ENCODE measurements at regions not wholly inside any gene's neighbourhood (a gene's known extent, or its start where the extent isn't known, plus 50 kb on each side); places are given as distances from the start of the nearest gene placed in this dataset.

DNA sequence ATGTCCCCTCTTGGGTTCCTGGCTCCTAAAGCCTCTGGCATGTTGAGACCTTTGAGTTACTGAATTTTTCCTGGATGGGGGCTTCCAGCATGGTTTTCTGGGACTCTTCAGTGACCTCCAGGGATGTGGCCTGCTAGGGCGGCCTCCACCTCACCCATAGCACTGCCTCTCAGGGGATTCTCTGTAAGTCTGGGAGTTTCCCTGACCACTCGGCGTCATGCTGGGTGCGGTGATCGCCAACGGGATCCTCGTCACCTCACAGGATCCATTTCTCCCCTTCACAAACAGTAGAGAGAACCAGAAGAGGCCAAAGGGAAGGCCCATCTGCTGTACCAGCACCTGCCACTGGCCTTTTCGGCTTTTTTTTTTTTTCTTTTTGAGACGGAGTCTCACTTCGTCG, 84.3 kb downstream of the NPTX2 start:
- in situ Hi-C loops (cut with HindIII; ENCODE audit: low sequenced_read_pairs), result no loop called here
- no peak for TF ChIP-seq CTCF (IDR thresholded peaks at IDR 0.05; ENCODE audit: low read depth, low read length)
- H3K4me3 ChIP-seq (ENCODE audit: low read depth, low read length), result no peak overlapping the region
- no peak for DNase-seq (ENCODE audit: low read depth, low spot score)

GRCh38 chr7:98702021-98702420, 84.9 kb downstream of the NPTX2 start:
- TF ChIP-seq CTCF (IDR thresholded peaks at IDR 0.05; ENCODE audit: low read depth, low read length), result no peak
- no peak for DNase-seq (ENCODE audit: low read depth, low spot score)
- no peak overlapping the region for H3K4me3 ChIP-seq (ENCODE audit: low read depth, low read length)
- in situ Hi-C loops (cut with HindIII; ENCODE audit: low sequenced_read_pairs), result no loop called here

DNA sequence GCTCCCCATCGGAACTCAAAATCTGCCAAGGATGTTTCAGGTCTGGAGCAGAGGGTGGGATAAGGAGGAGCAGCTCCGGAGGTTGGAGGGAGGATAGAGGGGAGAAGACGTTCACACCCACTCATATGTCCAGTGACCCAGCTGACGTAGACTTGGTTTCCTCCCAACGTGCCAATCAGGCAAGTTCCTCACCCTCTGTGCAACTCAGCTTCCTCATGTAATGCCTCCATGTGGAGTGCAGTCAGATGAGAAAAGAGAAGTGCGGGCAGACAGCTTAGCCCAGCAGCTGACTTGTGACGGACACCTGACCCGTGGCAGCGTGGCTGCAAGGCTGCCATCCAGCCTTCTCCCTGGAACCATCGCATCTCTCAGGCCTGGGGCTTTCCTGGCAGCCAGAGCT, 86.8 kb downstream of the NPTX2 start:
- in situ Hi-C loops (cut with HindIII; ENCODE audit: low sequenced_read_pairs), result no loop called here
- H3K4me3 ChIP-seq (ENCODE audit: low read depth, low read length), result no peak overlapping the region
- no peak for TF ChIP-seq CTCF (IDR thresholded peaks at IDR 0.05; ENCODE audit: low read depth, low read length)
- no peak for DNase-seq (ENCODE audit: low read depth, low spot score)

DNA sequence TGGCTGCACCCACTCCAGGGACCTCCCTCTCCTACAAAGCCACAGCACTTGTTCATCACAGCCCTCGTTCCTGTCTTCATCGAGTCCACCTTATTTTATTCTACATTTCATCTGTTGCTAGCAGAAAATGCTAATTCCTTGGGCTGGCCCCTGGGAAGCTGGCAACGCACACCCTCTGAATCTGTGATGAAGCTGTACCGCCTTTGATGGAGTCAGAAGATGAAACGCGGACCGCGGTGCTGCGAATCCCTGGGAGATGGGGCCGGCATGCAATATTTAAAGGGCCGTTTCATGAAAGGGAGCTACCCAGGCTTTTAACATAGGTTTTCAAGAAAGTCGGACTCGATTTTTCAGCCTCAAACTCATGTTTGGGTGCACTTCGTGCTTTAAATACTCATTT, 88.5 kb downstream of the NPTX2 start:
- no peak overlapping the region for H3K4me3 ChIP-seq (ENCODE audit: low read depth, low read length)
- in situ Hi-C loops (cut with HindIII; ENCODE audit: low sequenced_read_pairs), result no loop called here
- TF ChIP-seq CTCF (IDR thresholded peaks at IDR 0.05; ENCODE audit: low read depth, low read length), result no peak
- no peak for DNase-seq (ENCODE audit: low read depth, low spot score)

- in situ Hi-C loops (cut with HindIII; ENCODE audit: low sequenced_read_pairs), result no loop called here
- no peak for TF ChIP-seq CTCF (IDR thresholded peaks at IDR 0.05; ENCODE audit: low read depth, low read length)
- no peak for DNase-seq (ENCODE audit: low read depth, low spot score)
- H3K4me3 ChIP-seq (ENCODE audit: low read depth, low read length), result no peak overlapping the region
These were observed 90.0 kb downstream of the NPTX2 start for GRCh38 chr7:98707076-98707475.

- TF ChIP-seq CTCF (IDR thresholded peaks at IDR 0.05; ENCODE audit: low read depth, low read length), result no peak
- in situ Hi-C loops (cut with HindIII; ENCODE audit: low sequenced_read_pairs), result no loop called here
- DNase-seq (ENCODE audit: low read depth, low spot score), result no peak
- no peak overlapping the region for H3K4me3 ChIP-seq (ENCODE audit: low read depth, low read length)
These were observed 94.9 kb downstream of the NPTX2 start for GRCh38 chr7:98711945-98712344.

GRCh38 chr7:98713165-98713810, 96.2 kb downstream of the NPTX2 start:
- in situ Hi-C loops (cut with HindIII; ENCODE audit: low sequenced_read_pairs), result no loop called here
- no peak for TF ChIP-seq CTCF (IDR thresholded peaks at IDR 0.05; ENCODE audit: low read depth, low read length)
- DNase-seq (ENCODE audit: low read depth, low spot score), result no peak
- H3K4me3 ChIP-seq (ENCODE audit: low read depth, low read length), result no peak overlapping the region

Data from astrocyte of the spinal cord (primary cell).